Gastrocnemius medialis (tissue), 4 donors: ENCODE measurements at regions not wholly inside any gene's neighbourhood (a gene's known extent, or its start where the extent isn't known, plus 50 kb on each side); places are given as distances from the start of the nearest gene placed in this dataset.

Experiments used
- ATAC-seq, 2 donors: fragments of 150-250 bp; one replicate each; pipeline ENCODE4 v1.9.1; 2016
- DNase-seq, 2 donors: peaks; one replicate each; pipeline ENCODE4 v3.0.0-alpha.2; 2019
- H3K27ac ChIP-seq, 4 donors: fragments of 200-600 bp; sonication (generic); 1 replicate in 1 of 4; 2 replicates in 3 of 4; pipeline ENCODE4 v1.5.1; 2016 to 2018; ENCODE audit warnings: mild to moderate bottlenecking in 2 of 4, moderate library complexity in 1 of 4
- H3K27me3 ChIP-seq, 3 donors: fragments of 200-600 bp; sonication (generic) in 2 of 3; 1 replicate in 1 of 3; 2 replicates in 2 of 3; pipeline versions ENCODE4 v1.5.1 to v1.6.0; 2016 to 2019; ENCODE audit warnings: mild to moderate bottlenecking in 1 of 3, moderate library complexity in 1 of 3
- H3K36me3 ChIP-seq, 2 donors: fragments of 200-600 bp; sonication (generic) in 1 of 2; one replicate each; pipeline ENCODE4 v1.5.1; 2017 to 2018
- H3K4me1 ChIP-seq, 2 donors: fragments of 200-600 bp; sonication (generic) in 1 of 2; one replicate each; pipeline ENCODE4 v1.5.1; 2016 to 2017; ENCODE audit warnings: mild to moderate bottlenecking in 2 of 2
- H3K4me3 ChIP-seq, 4 donors: fragments of 200-600 bp; sonication (generic) in 3 of 4; 1 replicate in 1 of 4; 2 replicates in 3 of 4; pipeline ENCODE4 v1.5.1; 2016 to 2019; ENCODE audit warnings: mild to moderate bottlenecking in 2 of 4
- H3K9me3 ChIP-seq, 3 donors: fragments of 200-600 bp; sonication (generic) in 2 of 3; 1 replicate in 1 of 3; 2 replicates in 2 of 3; pipeline ENCODE4 v1.5.1; 2016 to 2019
- CTCF ChIP-seq, 5 experiments: fragments of 450-650 bp in 3 of 5; fragments of 200-600 bp in 2 of 5; sonication (generic) in 2 of 5; IDR thresholded peaks in 4 of 5; conservative IDR thresholded peaks in 1 of 5; 1 replicate in 4 of 5; 2 replicates in 1 of 5; pipeline ENCODE4 v1.5.1; 2016 to 2019; ENCODE audit warnings: antibody characterized with exemption in 5 of 5, mild to moderate bottlenecking in 3 of 5, moderate library complexity in 3 of 5
- POLR2A ChIP-seq, 2 donors: fragments of 450-650 bp; IDR thresholded peaks; one replicate each; pipeline ENCODE4 v1.6.1; 2017; ENCODE audit warnings: antibody characterized with exemption in 2 of 2, mild to moderate bottlenecking in 2 of 2, moderate library complexity in 2 of 2
- in situ Hi-C, 4 donors: fragments of 200-750 bp; cut with MboI; loops; one replicate each; pipeline versions ENCODE4 v1.15.0 to v1.8.0; 2017; ENCODE audit warnings: low sequenced_read_pairs in 4 of 4
- intact Hi-C: fragments of 100-400 bp; cut with DNase I; formaldehyde crosslinking; loops from one replicate; pipeline ENCODE4 v1.15.1; 2023; ENCODE audit warnings: low total_unique reads

- H3K4me1 ChIP-seq: peaks cover 0 to 13% of the 10 kb centered on the region in 2 donors
- intact Hi-C loops (no loop called here), in situ Hi-C loops (no loop called here)
- TF ChIP-seq CTCF (IDR thresholded peaks at IDR 0.05 in 4 of 5, conservative IDR thresholded peaks at IDR 0.05 in 1 of 5) (no peak), POLR2A (IDR thresholded peaks at IDR 0.05) (no peak)
- DNase-seq (no peak), ATAC-seq (no peak)
- no peaks in the 10 kb centered on the region for H3K9me3 ChIP-seq
- no peaks in the 10 kb centered on the region for H3K36me3 ChIP-seq
- H3K27me3 ChIP-seq: no peaks in the 10 kb centered on the region
- peak overlapping the region in 2 of 4 donors; percentile 12 to 22 for H3K27ac ChIP-seq
- no peak overlapping the region for H3K4me3 ChIP-seq
These were observed 60.4 kb upstream of the FOXN3 start for GRCh38 chr14:89477391-89477790.

GRCh38 chr14:89476354-89476896 is 59.4 kb upstream of the FOXN3 start:
- Histone ChIP-seq H3K9me3 (no peaks in the 10 kb centered on the region), H3K27ac (no peak overlapping the region), H3K36me3 (no peaks in the 10 kb centered on the region), H3K4me1 (peaks cover 0 to 13% of the 10 kb centered on the region in 2 donors), H3K4me3 (no peak overlapping the region), H3K27me3 (no peaks in the 10 kb centered on the region)
- TF ChIP-seq POLR2A (IDR thresholded peaks at IDR 0.05): no peak
- TF ChIP-seq CTCF (IDR thresholded peaks at IDR 0.05 in 4 of 5, conservative IDR thresholded peaks at IDR 0.05 in 1 of 5): no peak
- in situ Hi-C loops (no loop called here), intact Hi-C loops (no loop called here)
- DNase-seq (no peak), ATAC-seq (no peak)

GRCh38 chr14:89474464-89474863 is 57.4 kb upstream of the FOXN3 start:
- DNase-seq (no peak), ATAC-seq (no peak)
- in situ Hi-C loops: no loop called here
- no peak overlapping the region for H3K4me3 ChIP-seq
- TF ChIP-seq CTCF (IDR thresholded peaks at IDR 0.05 in 4 of 5, conservative IDR thresholded peaks at IDR 0.05 in 1 of 5) (no peak), POLR2A (IDR thresholded peaks at IDR 0.05) (no peak)
- H3K9me3 ChIP-seq: no peaks in the 10 kb centered on the region
- no peaks in the 10 kb centered on the region for H3K27me3 ChIP-seq
- intact Hi-C loops: no loop called here
- peaks cover 0 to 21% of the 10 kb centered on the region in 2 donors for H3K4me1 ChIP-seq
- H3K27ac ChIP-seq: no peak overlapping the region
- no peaks in the 10 kb centered on the region for H3K36me3 ChIP-seq

- intact Hi-C loops: no loop called here
- TF ChIP-seq POLR2A (IDR thresholded peaks at IDR 0.05) (no peak), CTCF (IDR thresholded peaks at IDR 0.05 in 4 of 5, conservative IDR thresholded peaks at IDR 0.05 in 1 of 5) (no peak)
These were observed 57.0 kb upstream of the FOXN3 start for GRCh38 chr14:89473989-89474388.

GRCh38 chr14:89473569-89473968 is 56.5 kb upstream of the FOXN3 start:
- in situ Hi-C loops: no loop called here
- DNase-seq: no peak
- Histone ChIP-seq H3K4me1 (peaks cover 0 to 23% of the 10 kb centered on the region in 2 donors), H3K9me3 (no peaks in the 10 kb centered on the region), H3K27ac (no peak overlapping the region), H3K27me3 (no peaks in the 10 kb centered on the region), H3K36me3 (no peaks in the 10 kb centered on the region), H3K4me3 (no peak overlapping the region)
- no peak for ATAC-seq
- intact Hi-C loops: no loop called here
- TF ChIP-seq CTCF (IDR thresholded peaks at IDR 0.05 in 4 of 5, conservative IDR thresholded peaks at IDR 0.05 in 1 of 5) (no peak), POLR2A (IDR thresholded peaks at IDR 0.05) (no peak)

More at GRCh38 chr14:89473989-89474388, 57.0 kb upstream of the FOXN3 start:
- Histone ChIP-seq H3K4me1 (peaks cover 0 to 23% of the 10 kb centered on the region in 2 donors), H3K27ac (no peak overlapping the region), H3K36me3 (no peaks in the 10 kb centered on the region), H3K9me3 (no peaks in the 10 kb centered on the region), H3K4me3 (no peak overlapping the region), H3K27me3 (no peaks in the 10 kb centered on the region)
- no peak for ATAC-seq
- DNase-seq: no peak
- in situ Hi-C loops: no loop called here
